ENCODE measurements at regions not wholly inside any gene's neighbourhood (a gene's known extent, or its start where the extent isn't known, plus 50 kb on each side); places are given as distances from the start of the nearest gene placed in this dataset.

- ChIA-PET POLR2A (no interaction called here), CTCF (ENCODE audit: low intra/inter-chr PET ratio, low total read pairs) (no interaction called here)
- no peak overlapping the region for H3K9ac ChIP-seq (ENCODE audit: insufficient read depth, low read depth, low read length)
- no peak overlapping the region for H3K4me2 ChIP-seq (ENCODE audit: low read depth, low read length)
- intact Hi-C loops (cut with micrococcal nuclease; ENCODE audit: unreplicated experiment) (no loop called here), in situ Hi-C loops (cut with HindIII; ENCODE audit: extremely low pct_ligation_motif_present, low pct_unique_long_range_greater_than_20kb) (no loop called here)
- no peaks in the 10 kb centered on the region for H3K4me1 ChIP-seq (ENCODE audit: insufficient read depth, low read length)
- H4K20me1 ChIP-seq (ENCODE audit: insufficient read depth, low read length): no peaks in the 10 kb centered on the region
- no peak for FAIRE-seq
- no peaks in the 10 kb centered on the region for H3K36me3 ChIP-seq (replicated peaks in 1 of 2; ENCODE audit: control insufficient read depth in 1 of 2, insufficient read depth in 2 of 2, low read length in 2 of 2)
- no peak overlapping the region for H2AFZ ChIP-seq (ENCODE audit: low read length)
- DNase-seq (ENCODE audit: low spot score): no peak
- no peak for ATAC-seq
- H3K9me3 ChIP-seq (ENCODE audit: low read length): no peaks in the 10 kb centered on the region
- H3K4me3 ChIP-seq (replicated peaks in 1 of 3; ENCODE audit: insufficient read depth in 1 of 3, low read depth in 2 of 3, low read length in 3 of 3): no peak overlapping the region
- peaks cover 2 to 20% of the 10 kb centered on the region in 2 experiments; a peak in 3 of 5 replicates for H3K27me3 ChIP-seq (ENCODE audit: control insufficient read depth in 1 of 2, insufficient read depth in 2 of 2, low read length in 2 of 2)
- TF ChIP-seq ZC3H4 (CRISPR knock-in tag; IDR thresholded peaks at IDR 0.05; ENCODE audit: borderline replicate concordance): no peak
- TF ChIP-seq PRMT3 (CRISPR knock-in tag; IDR thresholded peaks at IDR 0.05; ENCODE audit: borderline replicate concordance, low read depth): no peak
- no peak for TF ChIP-seq JUNB (CRISPR knock-in tag; IDR thresholded peaks at IDR 0.05; ENCODE audit: borderline replicate concordance)
- TF ChIP-seq THAP7 (CRISPR knock-in tag; IDR thresholded peaks at IDR 0.05): no peak
- no peak for TF ChIP-seq DPF2 (CRISPR knock-in tag; IDR thresholded peaks at IDR 0.05; ENCODE audit: borderline replicate concordance, low read depth)
- no peak for TF ChIP-seq JUND (CRISPR knock-in tag; IDR thresholded peaks at IDR 0.05)
- TF ChIP-seq, protein P1, sequence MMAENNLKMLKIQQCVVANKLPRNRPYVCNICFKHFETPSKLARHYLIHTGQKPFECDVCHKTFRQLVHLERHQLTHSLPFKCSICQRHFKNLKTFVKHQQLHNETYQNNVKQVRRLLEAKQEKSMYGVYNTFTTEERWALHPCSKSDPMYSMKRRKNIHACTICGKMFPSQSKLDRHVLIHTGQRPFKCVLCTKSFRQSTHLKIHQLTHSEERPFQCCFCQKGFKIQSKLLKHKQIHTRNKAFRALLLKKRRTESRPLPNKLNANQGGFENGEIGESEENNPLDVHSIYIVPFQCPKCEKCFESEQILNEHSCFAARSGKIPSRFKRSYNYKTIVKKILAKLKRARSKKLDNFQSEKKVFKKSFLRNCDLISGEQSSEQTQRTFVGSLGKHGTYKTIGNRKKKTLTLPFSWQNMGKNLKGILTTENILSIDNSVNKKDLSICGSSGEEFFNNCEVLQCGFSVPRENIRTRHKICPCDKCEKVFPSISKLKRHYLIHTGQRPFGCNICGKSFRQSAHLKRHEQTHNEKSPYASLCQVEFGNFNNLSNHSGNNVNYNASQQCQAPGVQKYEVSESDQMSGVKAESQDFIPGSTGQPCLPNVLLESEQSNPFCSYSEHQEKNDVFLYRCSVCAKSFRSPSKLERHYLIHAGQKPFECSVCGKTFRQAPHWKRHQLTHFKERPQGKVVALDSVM (CRISPR knock-in tag; IDR thresholded peaks at IDR 0.05): no peak
- no peak for TF ChIP-seq ZFX (CRISPR knock-in tag; IDR thresholded peaks at IDR 0.05; ENCODE audit: low read depth)
- TF ChIP-seq ELK4 (CRISPR knock-in tag; IDR thresholded peaks at IDR 0.05; ENCODE audit: borderline replicate concordance): no peak
- TF ChIP-seq SMAD1 (CRISPR knock-in tag; IDR thresholded peaks at IDR 0.05; ENCODE audit: borderline replicate concordance, low read depth): no peak
- TF ChIP-seq MAFF (IDR thresholded peaks at IDR 0.05; ENCODE audit: low read depth, low read length): no peak
- TF ChIP-seq SP2 (CRISPR knock-in tag; IDR thresholded peaks at IDR 0.05): no peak
- TF ChIP-seq POLR2A (IDR thresholded peaks at IDR 0.05; ENCODE audit: insufficient read depth in 1 of 2, low read depth in 2 of 2, low read length in 2 of 2): no peak
- TF ChIP-seq ZNF558 (CRISPR knock-in tag; IDR thresholded peaks at IDR 0.05; ENCODE audit: borderline replicate concordance): no peak
- no TSS peak for BruUV-seq (replicated peaks)
- H3K79me2 ChIP-seq (ENCODE audit: insufficient read depth, low read length): no peaks in the 10 kb centered on the region
- no peak overlapping the region for H3K27ac ChIP-seq (ENCODE audit: extremely low read length, insufficient read depth, low read length)
- WGBS (ENCODE audit: low lambda C conversion rate): 19% methylated on average over 5 of the region's 5 CpGs
Measured at GRCh38 chr2:128838244-128838643, 519.6 kb upstream of the HS6ST1 start.
